ENCODE measurements at regions not wholly inside any gene's neighbourhood (a gene's known extent, or its start where the extent isn't known, plus 50 kb on each side); places are given as distances from the start of the nearest gene placed in this dataset.

DNA sequence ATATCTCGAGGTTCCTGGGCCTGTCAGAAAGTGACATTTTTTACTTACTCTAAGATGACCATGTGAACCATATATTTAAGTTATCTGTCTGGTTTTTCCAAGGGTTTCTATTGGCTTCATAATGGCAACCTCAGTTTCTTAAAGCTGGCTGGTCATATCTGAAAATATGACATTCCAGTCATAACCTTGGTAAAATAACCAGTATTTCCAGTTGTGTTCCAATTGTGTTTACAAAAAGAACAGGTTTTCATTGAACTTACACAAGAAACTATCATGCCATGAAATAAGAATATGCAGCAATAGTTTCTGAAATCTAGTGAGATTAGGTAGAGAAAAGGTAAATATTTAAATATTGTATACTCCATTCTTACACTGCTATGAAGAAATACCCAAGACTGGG lies 61.7 kb upstream of the HMGN3 start:
- no peak for DNase-seq

All from NCI-H1436 treated with DMSO at 0.1 percent for 48 hours (cell line).